ENCODE measurements at regions not wholly inside any gene's neighbourhood (a gene's known extent, or its start where the extent isn't known, plus 50 kb on each side); places are given as distances from the start of the nearest gene placed in this dataset.

DNA sequence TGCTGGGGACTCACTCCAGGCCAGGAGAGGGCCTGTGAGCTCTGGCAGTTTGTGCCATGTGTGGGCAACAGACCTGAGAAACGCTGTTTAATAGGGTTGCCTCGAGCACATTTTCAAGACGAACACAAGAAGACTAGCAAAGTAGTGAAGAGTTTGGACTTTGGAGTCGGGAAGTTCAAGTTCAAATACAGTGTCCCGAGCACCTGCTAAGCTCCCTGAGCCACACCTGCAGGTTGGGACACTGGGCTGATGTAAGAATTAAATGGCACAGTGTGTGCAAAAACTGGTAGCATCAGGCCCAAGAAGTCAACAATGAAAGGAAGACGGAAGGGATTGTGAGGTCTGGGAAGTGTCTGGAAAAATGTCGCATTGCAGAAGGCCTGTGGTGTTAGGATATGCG, 112.8 kb upstream of the PABPC3 start:
- TF ChIP-seq KAT2A (conservative IDR thresholded peaks at IDR 0.05; ENCODE audit: control insufficient read depth, low read depth, low read length) = no peak
- TF ChIP-seq RCOR1 (conservative IDR thresholded peaks at IDR 0.05; ENCODE audit: low read depth, low read length) = no peak
- no peak for TF ChIP-seq TARDBP (IDR thresholded peaks at IDR 0.05; ENCODE audit: borderline replicate concordance)
- TF ChIP-seq SREBF2 (IDR thresholded peaks at IDR 0.05; ENCODE audit: low read length) = no peak
- no peak for TF ChIP-seq NFXL1 (IDR thresholded peaks at IDR 0.05; ENCODE audit: borderline replicate concordance)
- no peak for TF ChIP-seq CBFB (IDR thresholded peaks at IDR 0.05; ENCODE audit: low read depth)
- TF ChIP-seq MTA2 (IDR thresholded peaks at IDR 0.05; ENCODE audit: low read depth) = no peak
- no peak for TF ChIP-seq MTA3 (IDR thresholded peaks at IDR 0.05; ENCODE audit: borderline replicate concordance, low read length)
- no peak for TF ChIP-seq KDM1A (IDR thresholded peaks at IDR 0.05; ENCODE audit: borderline replicate concordance)
- TF ChIP-seq, protein P1, sequence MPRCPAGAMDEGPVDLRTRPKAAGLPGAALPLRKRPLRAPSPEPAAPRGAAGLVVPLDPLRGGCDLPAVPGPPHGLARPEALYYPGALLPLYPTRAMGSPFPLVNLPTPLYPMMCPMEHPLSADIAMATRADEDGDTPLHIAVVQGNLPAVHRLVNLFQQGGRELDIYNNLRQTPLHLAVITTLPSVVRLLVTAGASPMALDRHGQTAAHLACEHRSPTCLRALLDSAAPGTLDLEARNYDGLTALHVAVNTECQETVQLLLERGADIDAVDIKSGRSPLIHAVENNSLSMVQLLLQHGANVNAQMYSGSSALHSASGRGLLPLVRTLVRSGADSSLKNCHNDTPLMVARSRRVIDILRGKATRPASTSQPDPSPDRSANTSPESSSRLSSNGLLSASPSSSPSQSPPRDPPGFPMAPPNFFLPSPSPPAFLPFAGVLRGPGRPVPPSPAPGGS (IDR thresholded peaks at IDR 0.05; ENCODE audit: borderline replicate concordance, insufficient read depth, low read depth, low read length, poor library complexity, severe bottlenecking) = no peak
- TF ChIP-seq ZSCAN29 (IDR thresholded peaks at IDR 0.05) = no peak
- DNase-seq (ENCODE audit: low read depth, low spot score) (no peak), FAIRE-seq (no peak), ATAC-seq (no peak)
- H3K4me2 ChIP-seq (ENCODE audit: control insufficient read depth, insufficient read depth) = no peak overlapping the region
- H3K9me3 ChIP-seq (replicated peaks; ENCODE audit: control insufficient read depth, insufficient read depth, low read length) = no peaks in the 10 kb centered on the region
- POLR2A ChIA-PET = no interaction called here
- no peak overlapping the region for H3K4me3 ChIP-seq
- no peaks in the 10 kb centered on the region for H3K4me1 ChIP-seq (ENCODE audit: control insufficient read depth, insufficient read depth, low read length)
- CTCF ChIA-PET = interaction anchor here (1.0 to 5.0 kb wide), 2 partner anchors 12 to 289 kb away, joined by 6 to 29 read pairs; no protein-coding TSS in a partner anchor
- H2AFZ ChIP-seq (ENCODE audit: control insufficient read depth, low read depth, low read length) = no peak overlapping the region
- no peak overlapping the region for H3K27ac ChIP-seq (ENCODE audit: control insufficient read depth, insufficient read depth)
- no peak overlapping the region for H3K9ac ChIP-seq (ENCODE audit: control insufficient read depth, insufficient read depth, low read length)
- SMC1A ChIA-PET (ENCODE audit: uncharacterized antibody, unreplicated experiment) = no interaction called here
- peaks cover 2 to 6% of the 10 kb centered on the region in 2 experiments; a peak in 2 of 4 replicates for H3K27me3 ChIP-seq (replicated peaks in 1 of 2; ENCODE audit: control insufficient read depth in 2 of 2, insufficient read depth in 2 of 2, low read length in 1 of 2)
- H3K36me3 ChIP-seq (ENCODE audit: control insufficient read depth in 2 of 2, insufficient read depth in 2 of 2, low read length in 1 of 2) = no peaks in the 10 kb centered on the region
- H3K79me2 ChIP-seq (ENCODE audit: control insufficient read depth, insufficient read depth, low read length) = no peaks in the 10 kb centered on the region
- in situ Hi-C loops (cut with MboI) = no loop called here
- RAD21 ChIA-PET (ENCODE audit: unreplicated experiment) = no interaction called here
- WGBS (ENCODE audit: insufficient coverage, insufficient replicate concordance, low lambda C conversion rate, missing lambda C conversion rate) = 16% methylated on average over 8 of the region's 8 CpGs
- H4K20me1 ChIP-seq (ENCODE audit: control insufficient read depth, insufficient read depth) = no peaks in the 10 kb centered on the region
- BruUV-seq (replicated peaks) = no TSS peak
- intact Hi-C loops (cut with micrococcal nuclease; ENCODE audit: unreplicated experiment) = no loop called here
